ENCODE measurements at regions not wholly inside any gene's neighbourhood (a gene's known extent, or its start where the extent isn't known, plus 50 kb on each side); places are given as distances from the start of the nearest gene placed in this dataset.

DNA sequence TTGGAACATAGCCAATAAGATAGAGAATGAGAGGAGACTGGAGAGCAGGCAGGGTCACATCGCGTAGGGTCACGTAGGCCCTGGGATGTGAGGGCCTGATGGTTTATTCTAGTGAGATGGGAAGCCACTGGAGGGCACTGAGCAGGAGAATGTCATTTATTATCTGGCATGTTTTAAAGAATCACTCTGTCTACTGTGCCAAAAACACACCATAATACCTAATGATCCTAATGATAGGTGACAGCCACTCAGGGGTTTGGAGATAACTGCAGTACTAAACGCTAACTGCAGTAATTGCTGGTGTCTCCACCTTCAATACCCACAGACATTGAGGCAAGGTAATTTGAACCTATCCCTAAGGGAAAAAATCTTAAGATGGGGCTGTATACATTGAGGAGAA lies 185.4 kb downstream of the TTLL7 start:
- H3K27ac ChIP-seq: no peak overlapping the region
- peaks cover 0 to 7% of the 10 kb centered on the region in 2 donors for H3K4me1 ChIP-seq (replicated peaks in 1 of 2)
- 88 to 94% (median 89%) methylated on average over 4 of the region's 4 CpGs for WGBS, 4 donors
- H3K9me3 ChIP-seq (replicated peaks in 1 of 3): no peaks in the 10 kb centered on the region
- intact Hi-C loops (cut with DNase I): no loop called here
- TF ChIP-seq, protein P1, sequence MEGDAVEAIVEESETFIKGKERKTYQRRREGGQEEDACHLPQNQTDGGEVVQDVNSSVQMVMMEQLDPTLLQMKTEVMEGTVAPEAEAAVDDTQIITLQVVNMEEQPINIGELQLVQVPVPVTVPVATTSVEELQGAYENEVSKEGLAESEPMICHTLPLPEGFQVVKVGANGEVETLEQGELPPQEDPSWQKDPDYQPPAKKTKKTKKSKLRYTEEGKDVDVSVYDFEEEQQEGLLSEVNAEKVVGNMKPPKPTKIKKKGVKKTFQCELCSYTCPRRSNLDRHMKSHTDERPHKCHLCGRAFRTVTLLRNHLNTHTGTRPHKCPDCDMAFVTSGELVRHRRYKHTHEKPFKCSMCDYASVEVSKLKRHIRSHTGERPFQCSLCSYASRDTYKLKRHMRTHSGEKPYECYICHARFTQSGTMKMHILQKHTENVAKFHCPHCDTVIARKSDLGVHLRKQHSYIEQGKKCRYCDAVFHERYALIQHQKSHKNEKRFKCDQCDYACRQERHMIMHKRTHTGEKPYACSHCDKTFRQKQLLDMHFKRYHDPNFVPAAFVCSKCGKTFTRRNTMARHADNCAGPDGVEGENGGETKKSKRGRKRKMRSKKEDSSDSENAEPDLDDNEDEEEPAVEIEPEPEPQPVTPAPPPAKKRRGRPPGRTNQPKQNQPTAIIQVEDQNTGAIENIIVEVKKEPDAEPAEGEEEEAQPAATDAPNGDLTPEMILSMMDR (IDR thresholded peaks at IDR 0.05): no peak
- TF ChIP-seq POLR2A (IDR thresholded peaks at IDR 0.05): no peak
- no peaks in the 10 kb centered on the region for H3K27me3 ChIP-seq
- H3K4me3 ChIP-seq: no peak overlapping the region
- no peak for DNase-seq
- no peaks in the 10 kb centered on the region for H3K36me3 ChIP-seq (replicated peaks in 1 of 2)

DNA sequence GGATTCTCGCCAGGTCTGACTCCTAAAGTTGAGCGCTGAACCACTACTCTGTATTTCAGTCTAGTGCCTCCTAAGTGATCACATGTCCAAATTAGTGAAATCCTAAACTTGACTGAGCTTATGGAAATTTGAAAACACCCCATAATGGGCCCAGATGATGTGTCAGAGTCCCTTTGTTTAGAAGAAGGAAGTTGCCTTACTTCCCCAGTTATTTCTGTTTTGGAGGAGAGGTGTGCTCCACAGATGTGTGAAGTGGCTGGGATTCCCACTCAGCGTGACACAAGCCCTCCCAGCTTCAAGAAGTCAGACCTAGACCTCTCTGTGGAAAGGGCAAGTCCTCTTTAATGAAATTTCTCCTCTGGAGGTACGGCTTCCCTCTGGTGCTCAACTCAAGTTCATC lies 188.8 kb downstream of the TTLL7 start:
- Histone ChIP-seq H3K36me3 (replicated peaks in 1 of 2) (no peaks in the 10 kb centered on the region), H3K4me3 (no peak overlapping the region), H3K27me3 (no peaks in the 10 kb centered on the region), H3K9me3 (replicated peaks in 1 of 3) (no peaks in the 10 kb centered on the region), H3K27ac (no peak overlapping the region), H3K4me1 (replicated peaks in 1 of 2) (peaks cover 0 to 7% of the 10 kb centered on the region in 2 donors)
- TF ChIP-seq, protein P1 (IDR thresholded peaks at IDR 0.05): no peak
- TF ChIP-seq POLR2A (IDR thresholded peaks at IDR 0.05): no peak
- intact Hi-C loops (cut with DNase I): no loop called here
- DNase-seq: no peak
- 84 to 92% (median 88%) methylated on average over 4 of the region's 4 CpGs for WGBS, 4 donors

DNA sequence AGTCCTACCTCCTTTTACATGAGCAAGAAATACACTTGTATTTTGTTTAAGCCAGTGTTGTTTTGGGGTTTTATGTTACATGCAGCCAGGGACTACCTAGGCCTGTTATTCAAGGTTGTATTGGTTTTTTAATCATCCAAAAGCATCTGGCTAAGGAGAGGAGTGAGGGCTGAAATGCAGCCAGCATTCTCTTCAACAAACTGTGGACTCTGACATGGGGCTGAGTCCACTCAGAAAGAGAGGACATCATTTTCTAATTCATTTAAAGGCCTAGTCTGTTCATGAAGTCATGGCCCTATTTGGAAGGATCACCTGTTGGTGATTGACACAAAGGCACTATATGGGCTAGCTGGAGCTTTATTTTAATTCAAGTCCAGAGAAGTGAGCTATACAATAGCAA lies 190.4 kb downstream of the TTLL7 start:
- Histone ChIP-seq H3K27ac (no peak overlapping the region), H3K36me3 (replicated peaks in 1 of 2) (no peaks in the 10 kb centered on the region), H3K27me3 (no peaks in the 10 kb centered on the region), H3K4me1 (replicated peaks in 1 of 2) (no peaks in the 10 kb centered on the region), H3K4me3 (no peak overlapping the region), H3K9me3 (replicated peaks in 1 of 3) (no peaks in the 10 kb centered on the region)
- intact Hi-C loops (cut with DNase I): no loop called here
- DNase-seq: no peak
- TF ChIP-seq, protein P1 (IDR thresholded peaks at IDR 0.05): no peak
- no peak for TF ChIP-seq POLR2A (IDR thresholded peaks at IDR 0.05)

DNA sequence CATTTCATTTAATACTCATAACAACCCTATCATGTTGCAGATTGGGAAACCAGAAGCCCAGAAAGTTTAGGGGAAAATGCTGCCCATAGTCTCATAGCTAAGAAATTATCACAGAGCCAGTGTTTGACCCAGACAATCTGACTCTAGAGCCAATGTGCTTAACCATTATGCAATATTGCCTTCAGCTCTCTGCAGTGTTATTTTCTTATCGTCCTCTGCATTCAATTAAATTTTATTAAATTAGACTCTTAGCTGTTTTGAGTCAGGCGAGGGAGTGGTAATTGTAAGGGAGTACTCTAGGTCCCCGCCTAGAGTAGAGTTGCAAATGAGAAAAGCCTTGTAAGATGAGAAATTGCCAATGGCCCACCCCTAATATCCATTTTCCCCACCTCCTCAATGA lies 191.1 kb downstream of the TTLL7 start:
- intact Hi-C loops (cut with DNase I): no loop called here
- no peak for DNase-seq
- Histone ChIP-seq H3K4me3 (no peak overlapping the region), H3K9me3 (replicated peaks in 1 of 3) (no peaks in the 10 kb centered on the region), H3K4me1 (replicated peaks in 1 of 2) (no peaks in the 10 kb centered on the region), H3K36me3 (replicated peaks in 1 of 2) (no peaks in the 10 kb centered on the region), H3K27ac (no peak overlapping the region), H3K27me3 (no peaks in the 10 kb centered on the region)
- 83 to 95% (median 86%) methylated on average over 3 of the region's 3 CpGs for WGBS, 4 donors
- no peak for TF ChIP-seq POLR2A (IDR thresholded peaks at IDR 0.05)
- TF ChIP-seq, protein P1 (IDR thresholded peaks at IDR 0.05): no peak

Measured in adrenal gland (tissue), 9 donors.